Chondrocyte (in vitro differentiated cells): ENCODE measurements at regions not wholly inside any gene's neighbourhood (a gene's known extent, or its start where the extent isn't known, plus 50 kb on each side); places are given as distances from the start of the nearest gene placed in this dataset.
"Not testable (repeated sequence)": the region's sequence is repeated elsewhere in the genome, so short reads cannot be mapped to it uniquely, and the experiment has no call there.

Experiments used
- DNase-seq: peaks from one replicate; pipeline ENCODE4 v3.0.0; 2021; ENCODE audit warnings: mixed read lengths, low spot score
- H3K27ac Mint-ChIP-seq: one replicate; pipeline ENCODE4 v1.8.0; 2021; ENCODE audit warnings: mild to moderate bottlenecking, moderate library complexity, mixed read lengths; ENCODE audit not compliant: unreplicated experiment
- H3K27me3 Mint-ChIP-seq: 2 replicates; pipeline ENCODE4 v1.8.0; 2021; ENCODE audit warnings: low read depth, mixed read lengths
- H3K36me3 Mint-ChIP-seq: 2 replicates; pipeline ENCODE4 v1.8.0; 2021; ENCODE audit warnings: low read depth, mixed read lengths
- H3K4me1 Mint-ChIP-seq: 2 replicates; pipeline ENCODE4 v1.8.0; 2021; ENCODE audit warnings: low read depth, mild to moderate bottlenecking, mixed read lengths
- H3K4me3 Mint-ChIP-seq: one replicate; pipeline ENCODE4 v1.8.0; 2021; ENCODE audit warnings: mild to moderate bottlenecking, moderate library complexity, mixed read lengths; ENCODE audit not compliant: unreplicated experiment
- H3K9me3 Mint-ChIP-seq: 2 replicates; pipeline ENCODE4 v1.8.0; 2021; ENCODE audit warnings: low read depth, mixed read lengths

DNA sequence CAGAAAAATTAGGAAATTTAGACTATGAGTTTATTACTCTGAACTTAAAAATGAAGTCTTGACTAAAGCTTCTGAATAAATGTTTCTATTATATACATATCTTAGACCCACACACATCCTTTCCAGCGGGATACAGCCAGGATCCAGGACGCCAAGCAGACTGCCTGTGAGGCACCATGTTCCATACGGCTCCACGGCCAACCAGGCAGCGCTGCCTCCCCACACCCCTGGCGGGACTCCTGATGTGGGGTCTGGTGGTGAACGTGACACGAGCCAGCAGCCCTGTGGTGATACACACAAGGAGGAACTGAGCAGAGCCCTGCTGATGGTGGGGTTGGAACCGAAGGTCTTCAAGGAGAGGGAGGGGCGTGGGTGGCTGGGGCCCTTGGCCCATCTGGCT, 59.8 kb upstream of the TNK2 start:
- not testable (repeated sequence) for H3K27ac Mint-ChIP-seq, DNase-seq, H3K27me3 Mint-ChIP-seq, H3K4me3 Mint-ChIP-seq, H3K9me3 Mint-ChIP-seq, H3K4me1 Mint-ChIP-seq
- peaks cover 27% of the 10 kb centered on the region for H3K36me3 Mint-ChIP-seq

DNA sequence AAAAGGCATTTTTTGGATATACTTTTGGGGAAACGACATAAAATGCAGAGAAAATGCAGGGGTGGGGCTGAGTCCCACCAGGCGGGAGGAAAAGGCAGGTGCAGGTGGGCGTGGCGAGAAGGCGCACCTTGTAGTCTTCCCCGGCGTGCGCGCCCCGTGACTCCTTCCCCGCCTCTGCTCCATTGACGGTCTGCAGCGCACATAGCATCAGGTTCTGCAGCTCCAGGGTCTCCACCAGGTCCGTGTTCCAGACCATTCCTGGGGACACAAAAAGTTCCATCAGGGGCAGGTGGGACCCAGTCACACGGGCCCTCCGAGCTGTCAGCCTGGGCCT, 59.0 kb upstream of the TNK2 start:
- not testable (repeated sequence) for H3K4me1 Mint-ChIP-seq, H3K27me3 Mint-ChIP-seq, H3K4me3 Mint-ChIP-seq, H3K9me3 Mint-ChIP-seq, H3K27ac Mint-ChIP-seq, DNase-seq
- peaks cover 29% of the 10 kb centered on the region for H3K36me3 Mint-ChIP-seq

DNA sequence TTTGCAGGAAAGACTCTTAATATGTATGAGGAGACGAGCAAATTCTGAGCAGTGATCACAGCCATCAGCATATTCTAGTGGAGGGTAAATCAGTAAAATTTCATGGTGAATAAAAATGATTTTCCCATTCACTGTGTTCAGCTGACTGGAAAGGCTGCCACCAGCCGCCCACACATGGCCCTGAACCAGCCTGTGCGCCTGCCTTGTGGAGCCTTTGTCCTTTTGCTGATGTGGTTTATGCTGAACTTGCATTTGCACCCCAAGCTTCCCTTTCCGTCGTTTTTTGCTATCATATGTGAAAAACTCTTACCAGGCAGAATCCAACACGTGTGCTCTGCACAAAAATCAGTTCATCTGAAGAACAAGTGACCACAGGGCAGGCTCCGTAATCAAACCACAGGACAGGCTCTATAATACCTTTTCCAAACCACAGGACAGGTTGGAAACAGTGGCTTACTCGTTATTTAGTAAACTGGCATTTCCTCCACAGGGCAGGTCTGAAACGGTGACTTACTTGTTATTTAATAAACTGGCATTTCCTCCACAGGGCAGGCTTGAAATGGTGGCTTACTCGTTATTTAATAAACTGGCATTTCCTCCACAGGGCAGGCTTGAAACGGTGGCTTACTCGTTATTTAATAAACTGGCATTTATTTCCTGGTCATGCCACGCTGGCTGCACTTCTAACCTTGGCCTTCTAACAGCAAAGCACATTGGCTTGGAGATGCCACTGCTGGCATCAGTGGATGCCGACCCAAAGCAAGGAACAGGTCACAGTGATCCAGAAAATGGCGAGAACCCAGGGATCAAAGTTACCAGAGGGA, 58.4 kb upstream of the TNK2 start:
- H3K36me3 Mint-ChIP-seq: peaks cover 29% of the 10 kb centered on the region
- not testable (repeated sequence) for H3K27ac Mint-ChIP-seq, DNase-seq

DNA sequence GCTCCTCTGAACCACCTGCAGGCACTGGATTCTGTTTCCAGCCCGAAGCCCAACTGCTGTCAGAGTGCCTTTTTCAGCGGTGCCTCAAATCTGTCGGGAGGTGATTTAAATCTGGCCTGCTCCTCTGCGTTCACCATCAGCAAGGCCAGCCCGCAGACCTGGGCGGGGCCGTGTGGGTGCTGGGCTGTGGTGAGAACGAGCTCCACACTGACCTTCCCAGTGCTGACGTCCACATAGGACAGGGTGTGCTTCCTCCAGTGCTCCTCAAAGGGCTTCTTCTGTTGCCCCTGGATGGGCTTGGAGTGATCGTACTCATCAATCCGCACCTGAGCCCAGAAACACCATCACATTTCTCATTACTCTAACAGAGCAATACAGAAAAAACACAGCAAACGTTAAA, 56.9 kb upstream of the TNK2 start:
- not testable (repeated sequence) for H3K27me3 Mint-ChIP-seq, H3K27ac Mint-ChIP-seq, H3K4me1 Mint-ChIP-seq, DNase-seq, H3K4me3 Mint-ChIP-seq, H3K9me3 Mint-ChIP-seq
- peaks cover 22% of the 10 kb centered on the region for H3K36me3 Mint-ChIP-seq

More for the DNA sequence above, 58.4 kb upstream of the TNK2 start:
- not testable (repeated sequence) for H3K4me3 Mint-ChIP-seq, H3K4me1 Mint-ChIP-seq, H3K27me3 Mint-ChIP-seq, H3K9me3 Mint-ChIP-seq

DNA sequence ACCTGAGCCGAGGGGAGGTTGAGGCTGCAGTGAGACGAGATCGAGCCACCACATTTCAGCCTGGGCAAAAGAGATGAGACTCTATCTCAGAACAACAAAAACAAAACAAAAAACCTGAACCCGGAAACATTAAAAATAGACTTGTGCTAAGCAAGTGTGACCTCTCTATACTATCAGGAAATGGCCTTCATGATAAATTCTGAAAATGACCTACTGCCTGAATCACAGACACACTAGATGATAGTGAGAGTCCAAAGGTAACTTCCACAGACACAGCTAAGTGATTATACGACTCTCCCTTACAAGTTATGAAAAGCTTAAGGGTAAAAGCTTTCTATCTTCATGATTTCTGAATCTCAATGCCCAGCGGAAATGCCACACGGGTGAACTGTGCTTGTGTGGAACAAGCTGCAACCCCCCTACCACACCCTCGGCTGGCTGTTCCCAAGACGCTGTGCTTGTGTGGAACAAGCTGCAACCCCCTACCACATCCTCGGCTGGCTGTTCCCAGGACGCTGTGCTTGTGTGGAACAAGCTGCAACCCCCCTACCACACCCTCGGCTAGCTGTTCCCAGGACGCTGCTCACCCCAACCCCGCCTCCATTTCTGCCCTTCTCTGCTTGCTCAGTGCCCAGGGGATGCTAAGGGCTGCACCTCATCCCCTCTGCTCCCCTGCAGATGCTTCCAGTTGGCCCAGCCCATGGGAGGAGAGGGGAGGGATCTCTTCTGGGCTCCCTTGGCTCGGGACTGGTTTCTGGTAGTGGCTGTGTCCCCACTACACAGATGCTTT, 56.2 kb upstream of the TNK2 start:
- not testable (repeated sequence) for H3K4me1 Mint-ChIP-seq, DNase-seq, H3K9me3 Mint-ChIP-seq, H3K27ac Mint-ChIP-seq, H3K4me3 Mint-ChIP-seq, H3K27me3 Mint-ChIP-seq
- H3K36me3 Mint-ChIP-seq: peaks cover 17% of the 10 kb centered on the region

DNA sequence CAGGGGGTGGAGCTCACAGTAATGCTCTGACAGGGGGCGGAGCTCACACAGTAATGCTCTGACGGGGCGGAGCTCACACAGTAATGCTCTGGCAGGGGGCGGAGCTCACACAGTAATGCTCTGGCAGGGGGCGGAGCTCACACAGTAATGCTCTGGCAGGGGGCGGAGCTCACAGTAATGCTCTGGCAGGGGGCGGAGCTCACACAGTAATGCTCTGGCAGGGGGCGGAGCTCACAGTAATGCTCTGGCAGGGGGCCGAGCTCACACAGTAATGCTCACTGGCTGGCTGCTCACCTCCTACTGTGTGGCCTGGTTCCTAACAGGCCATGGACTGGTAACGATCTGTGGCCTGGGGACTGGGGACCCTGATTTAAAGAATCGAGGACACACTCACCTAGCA, 53.9 kb upstream of the TNK2 start:
- peaks cover 21% of the 10 kb centered on the region for H3K36me3 Mint-ChIP-seq
- H3K4me3 Mint-ChIP-seq, DNase-seq: not testable (repeated sequence)

DNA sequence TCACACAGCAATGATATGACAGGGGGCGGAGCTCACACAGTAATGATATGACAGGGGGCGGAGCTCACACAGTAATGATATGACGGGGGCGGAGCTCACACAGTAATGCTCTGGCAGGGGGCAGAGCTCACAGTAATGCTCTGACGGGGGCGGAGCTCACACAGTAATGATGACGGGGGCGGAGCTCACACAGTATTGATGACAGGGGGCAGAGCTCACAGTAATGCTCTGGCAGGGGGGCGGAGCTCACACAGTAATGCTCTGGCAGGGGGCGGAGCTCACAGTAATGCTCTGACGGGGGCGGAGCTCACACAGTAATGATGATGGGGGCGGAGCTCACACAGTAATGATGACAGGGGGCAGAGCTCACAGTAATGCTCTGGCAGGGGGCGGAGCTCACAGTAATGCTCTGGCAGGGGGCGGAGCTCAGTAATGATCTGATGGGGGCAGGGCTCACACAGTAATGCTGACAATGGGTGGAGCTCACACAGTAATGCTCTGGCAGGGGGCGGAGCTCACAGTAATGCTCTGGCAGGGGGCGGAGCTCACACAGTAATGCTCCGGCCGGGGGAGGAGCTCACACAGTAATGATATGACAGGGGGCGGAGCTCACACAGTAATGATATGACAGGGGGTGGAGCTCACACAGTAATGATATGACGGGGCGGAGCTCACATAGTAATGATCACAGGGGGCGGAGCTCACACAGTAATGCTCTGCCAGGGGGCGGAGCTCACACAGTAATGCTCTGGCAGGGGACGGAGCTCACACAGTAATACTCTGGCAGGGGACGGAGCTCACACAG, 52.8 kb upstream of the TNK2 start:
- not testable (repeated sequence) for DNase-seq, H3K4me1 Mint-ChIP-seq, H3K4me3 Mint-ChIP-seq, H3K27ac Mint-ChIP-seq, H3K9me3 Mint-ChIP-seq, H3K27me3 Mint-ChIP-seq
- peaks cover 21% of the 10 kb centered on the region for H3K36me3 Mint-ChIP-seq

More for the DNA sequence above, 53.9 kb upstream of the TNK2 start:
- not testable (repeated sequence) for H3K27me3 Mint-ChIP-seq, H3K27ac Mint-ChIP-seq, H3K4me1 Mint-ChIP-seq, H3K9me3 Mint-ChIP-seq

DNA sequence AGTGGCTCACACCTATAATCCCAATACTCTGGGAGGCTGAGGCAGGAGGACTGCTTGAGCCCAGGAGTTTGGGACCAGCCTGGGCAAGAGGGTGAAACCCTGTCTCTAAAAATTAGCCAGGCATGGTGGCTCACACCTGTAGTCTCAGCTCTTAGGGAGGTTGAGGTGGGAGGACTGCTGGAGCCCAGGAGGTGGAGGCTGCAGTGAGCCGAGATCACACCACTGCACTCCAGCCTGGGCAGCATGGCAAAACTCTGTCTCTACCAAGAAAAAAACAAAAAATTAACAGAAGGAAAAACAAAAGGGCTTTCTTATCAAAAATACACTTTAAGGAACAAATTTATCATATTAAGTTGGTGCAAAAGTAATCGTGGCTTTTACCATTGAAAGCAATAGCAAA, 51.8 kb upstream of the TNK2 start:
- not testable (repeated sequence) for H3K27me3 Mint-ChIP-seq, DNase-seq, H3K9me3 Mint-ChIP-seq, H3K4me1 Mint-ChIP-seq, H3K27ac Mint-ChIP-seq, H3K4me3 Mint-ChIP-seq
- H3K36me3 Mint-ChIP-seq: peaks cover 16% of the 10 kb centered on the region

DNA sequence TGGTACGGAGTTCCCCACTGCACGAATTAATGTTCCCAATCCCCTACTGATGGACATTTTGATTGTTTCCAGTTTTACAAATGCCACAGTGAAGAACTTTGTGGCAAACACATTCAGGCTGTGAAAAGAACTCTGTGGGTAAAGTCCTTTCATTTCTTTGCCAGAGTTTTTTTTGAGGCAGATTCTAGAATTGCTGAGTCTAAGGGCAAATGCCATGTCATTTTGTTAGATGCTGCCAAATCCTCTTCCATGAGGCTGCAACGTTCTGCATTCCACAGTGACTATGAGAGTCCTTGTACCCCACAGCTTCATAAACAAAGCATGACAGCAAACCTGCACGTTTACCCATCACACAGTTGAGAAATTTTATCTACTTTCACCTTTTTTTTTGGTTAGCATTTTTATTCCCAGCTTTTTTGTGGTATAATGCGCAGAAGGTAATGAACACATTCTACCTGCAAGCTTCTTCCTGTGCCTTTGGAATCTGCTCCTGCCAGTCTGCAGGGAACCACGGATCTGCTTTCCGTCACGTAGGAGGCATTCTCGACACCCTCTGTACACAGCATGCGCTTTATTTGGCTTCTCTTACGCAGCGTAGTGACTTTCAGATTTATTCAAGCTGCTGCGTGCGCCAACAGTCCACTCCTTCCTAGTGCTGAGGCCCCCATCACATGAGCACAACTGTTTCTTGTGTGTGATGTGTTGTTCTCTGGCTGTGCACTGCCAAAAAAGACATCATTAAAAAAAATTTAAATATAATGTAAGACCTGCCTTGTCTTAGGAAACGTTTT, 51.2 kb upstream of the TNK2 start:
- not testable (repeated sequence) for H3K4me3 Mint-ChIP-seq, H3K27ac Mint-ChIP-seq, H3K4me1 Mint-ChIP-seq, DNase-seq, H3K27me3 Mint-ChIP-seq, H3K9me3 Mint-ChIP-seq
- H3K36me3 Mint-ChIP-seq: peaks cover 11% of the 10 kb centered on the region

DNA sequence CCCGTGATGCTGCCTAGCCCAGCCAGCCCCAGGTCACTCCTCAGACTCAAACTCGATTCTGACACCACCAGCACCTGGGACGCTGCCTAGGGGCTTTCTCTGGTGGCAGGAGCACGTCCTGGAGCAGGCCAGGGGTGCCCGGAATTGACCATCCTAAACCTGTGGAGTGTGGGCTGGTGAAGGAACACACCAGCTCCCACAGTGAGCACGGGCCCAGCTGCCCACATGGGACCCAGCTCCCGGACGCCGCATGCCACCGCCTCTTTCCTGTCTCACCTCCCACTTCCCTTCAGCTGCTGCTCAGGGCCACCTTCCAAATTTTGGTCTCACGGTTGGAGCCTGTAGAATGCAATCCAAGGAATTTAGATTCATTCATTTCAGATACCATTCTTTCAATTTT, 50.4 kb upstream of the TNK2 start:
- H3K4me1 Mint-ChIP-seq, H3K27ac Mint-ChIP-seq, H3K27me3 Mint-ChIP-seq, H3K9me3 Mint-ChIP-seq, H3K36me3 Mint-ChIP-seq, H3K4me3 Mint-ChIP-seq, DNase-seq: not testable (repeated sequence)
